OCI-LY3 (cell line): ENCODE measurements at regions not wholly inside any gene's neighbourhood (a gene's known extent, or its start where the extent isn't known, plus 50 kb on each side); places are given as distances from the start of the nearest gene placed in this dataset.

ENCODE experiments used
- EZH2phosphoT487 ChIP-seq: fragments of 200-600 bp; shearing (Covaris generic); IDR thresholded peaks from 2 replicates; pipeline ENCODE4 v1.6.1; 2018; ENCODE audit warnings: antibody characterized with exemption, mixed run types, low read depth
- TF ChIP-seq, protein P1 (sequence below): fragments of 200-600, 300-600 bp; sonication (generic); IDR thresholded peaks from 2 replicates; pipeline ENCODE4 v1.5.1; 2014; ENCODE audit warnings: antibody characterized with exemption, low read length, low read depth

DNA sequence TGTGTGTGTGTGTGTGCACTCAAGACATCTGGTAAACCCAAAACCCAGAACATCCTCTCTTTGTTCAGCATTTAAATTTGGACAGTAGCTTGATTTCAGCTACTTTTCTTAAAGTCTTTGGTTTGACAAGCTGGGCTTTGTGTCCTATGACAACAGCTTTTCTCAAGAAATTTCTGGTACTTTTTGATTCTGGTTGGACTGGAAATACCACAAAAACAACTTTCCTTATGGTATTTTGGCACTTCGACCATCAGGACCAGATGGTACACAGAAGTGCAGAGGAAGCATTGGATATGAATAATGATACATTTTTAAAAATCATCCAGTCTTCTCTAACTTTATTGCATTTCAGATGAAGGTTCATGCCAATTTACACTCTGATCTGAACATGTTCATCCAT lies 286.6 kb upstream of the FLRT2 start:
- TF ChIP-seq, protein P1, sequence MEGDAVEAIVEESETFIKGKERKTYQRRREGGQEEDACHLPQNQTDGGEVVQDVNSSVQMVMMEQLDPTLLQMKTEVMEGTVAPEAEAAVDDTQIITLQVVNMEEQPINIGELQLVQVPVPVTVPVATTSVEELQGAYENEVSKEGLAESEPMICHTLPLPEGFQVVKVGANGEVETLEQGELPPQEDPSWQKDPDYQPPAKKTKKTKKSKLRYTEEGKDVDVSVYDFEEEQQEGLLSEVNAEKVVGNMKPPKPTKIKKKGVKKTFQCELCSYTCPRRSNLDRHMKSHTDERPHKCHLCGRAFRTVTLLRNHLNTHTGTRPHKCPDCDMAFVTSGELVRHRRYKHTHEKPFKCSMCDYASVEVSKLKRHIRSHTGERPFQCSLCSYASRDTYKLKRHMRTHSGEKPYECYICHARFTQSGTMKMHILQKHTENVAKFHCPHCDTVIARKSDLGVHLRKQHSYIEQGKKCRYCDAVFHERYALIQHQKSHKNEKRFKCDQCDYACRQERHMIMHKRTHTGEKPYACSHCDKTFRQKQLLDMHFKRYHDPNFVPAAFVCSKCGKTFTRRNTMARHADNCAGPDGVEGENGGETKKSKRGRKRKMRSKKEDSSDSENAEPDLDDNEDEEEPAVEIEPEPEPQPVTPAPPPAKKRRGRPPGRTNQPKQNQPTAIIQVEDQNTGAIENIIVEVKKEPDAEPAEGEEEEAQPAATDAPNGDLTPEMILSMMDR, result no peak
- TF ChIP-seq EZH2phosphoT487, result no peak
